GM20000 (cell line): ENCODE measurements at regions not wholly inside any gene's neighbourhood (a gene's known extent, or its start where the extent isn't known, plus 50 kb on each side); places are given as distances from the start of the nearest gene placed in this dataset.

Experiments
- DNase-seq: peaks from one replicate; pipeline ENCODE4 v3.0.0; 2012; ENCODE audit warnings: low spot score
- TF ChIP-seq, protein P1 (sequence below): IDR thresholded peaks from 2 replicates; pipeline ENCODE4 v1.5.1; 2012; ENCODE audit warnings: mild to moderate bottlenecking, control low read depth; ENCODE audit errors: extremely low read depth, missing control alignments

DNA sequence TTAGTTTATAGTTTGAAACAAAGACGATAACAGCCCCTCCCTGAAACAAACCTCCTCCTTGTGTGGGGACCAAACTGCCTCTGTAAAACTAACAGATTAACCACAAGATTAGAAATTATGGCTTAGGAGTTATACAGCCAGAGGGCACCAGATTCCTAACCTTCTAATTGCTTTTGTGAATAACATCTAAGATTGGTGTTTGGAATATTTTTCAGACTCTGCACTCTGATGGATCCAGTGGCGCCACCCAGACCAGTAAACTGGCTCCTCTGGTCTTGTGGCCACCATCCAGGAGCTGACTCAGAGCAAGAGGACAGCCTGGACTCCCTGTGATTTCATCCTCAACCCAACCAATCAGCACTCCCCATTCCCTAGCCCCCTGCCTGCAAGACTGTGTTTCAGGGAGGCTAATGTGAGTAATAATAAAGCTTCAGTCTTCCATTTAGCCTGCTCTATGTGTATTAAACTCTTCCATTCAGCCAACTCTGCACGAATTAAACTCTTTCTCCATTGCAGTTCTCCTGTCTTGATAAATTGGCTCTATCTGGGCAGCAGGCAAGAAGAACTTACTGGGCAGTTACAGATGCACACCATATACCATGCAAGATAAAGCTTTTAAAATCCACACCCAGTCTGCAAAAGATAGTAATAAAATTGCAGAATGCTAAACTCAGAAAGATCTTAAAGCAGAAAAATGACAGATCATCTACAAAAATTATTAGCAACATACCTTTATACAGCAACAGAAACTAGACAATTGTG lies 58.5 kb upstream of the SLC22A16 start:
- no peak for DNase-seq
- TF ChIP-seq, protein P1, sequence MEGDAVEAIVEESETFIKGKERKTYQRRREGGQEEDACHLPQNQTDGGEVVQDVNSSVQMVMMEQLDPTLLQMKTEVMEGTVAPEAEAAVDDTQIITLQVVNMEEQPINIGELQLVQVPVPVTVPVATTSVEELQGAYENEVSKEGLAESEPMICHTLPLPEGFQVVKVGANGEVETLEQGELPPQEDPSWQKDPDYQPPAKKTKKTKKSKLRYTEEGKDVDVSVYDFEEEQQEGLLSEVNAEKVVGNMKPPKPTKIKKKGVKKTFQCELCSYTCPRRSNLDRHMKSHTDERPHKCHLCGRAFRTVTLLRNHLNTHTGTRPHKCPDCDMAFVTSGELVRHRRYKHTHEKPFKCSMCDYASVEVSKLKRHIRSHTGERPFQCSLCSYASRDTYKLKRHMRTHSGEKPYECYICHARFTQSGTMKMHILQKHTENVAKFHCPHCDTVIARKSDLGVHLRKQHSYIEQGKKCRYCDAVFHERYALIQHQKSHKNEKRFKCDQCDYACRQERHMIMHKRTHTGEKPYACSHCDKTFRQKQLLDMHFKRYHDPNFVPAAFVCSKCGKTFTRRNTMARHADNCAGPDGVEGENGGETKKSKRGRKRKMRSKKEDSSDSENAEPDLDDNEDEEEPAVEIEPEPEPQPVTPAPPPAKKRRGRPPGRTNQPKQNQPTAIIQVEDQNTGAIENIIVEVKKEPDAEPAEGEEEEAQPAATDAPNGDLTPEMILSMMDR = no peak

DNA sequence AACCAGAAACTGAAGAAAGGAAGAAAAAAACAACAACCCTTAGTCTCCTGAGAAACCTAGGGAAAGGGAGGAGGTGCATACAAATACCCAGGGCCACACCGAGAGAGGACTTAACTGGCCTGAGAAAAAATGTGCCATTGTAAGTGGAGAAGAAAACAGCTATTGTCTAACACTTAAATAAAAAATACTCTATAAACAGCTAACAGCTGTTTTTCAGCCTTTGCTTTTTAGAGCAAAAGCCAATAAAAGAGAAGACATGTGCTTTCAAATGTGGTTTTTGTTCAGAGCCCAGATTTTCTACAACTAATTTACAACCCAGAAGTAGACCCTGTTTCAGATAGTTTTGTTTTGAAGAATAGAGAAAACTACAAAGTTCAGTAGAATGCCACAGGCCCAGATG lies 56.0 kb upstream of the SLC22A16 start:
- TF ChIP-seq, protein P1 = no peak
- no peak for DNase-seq

DNA sequence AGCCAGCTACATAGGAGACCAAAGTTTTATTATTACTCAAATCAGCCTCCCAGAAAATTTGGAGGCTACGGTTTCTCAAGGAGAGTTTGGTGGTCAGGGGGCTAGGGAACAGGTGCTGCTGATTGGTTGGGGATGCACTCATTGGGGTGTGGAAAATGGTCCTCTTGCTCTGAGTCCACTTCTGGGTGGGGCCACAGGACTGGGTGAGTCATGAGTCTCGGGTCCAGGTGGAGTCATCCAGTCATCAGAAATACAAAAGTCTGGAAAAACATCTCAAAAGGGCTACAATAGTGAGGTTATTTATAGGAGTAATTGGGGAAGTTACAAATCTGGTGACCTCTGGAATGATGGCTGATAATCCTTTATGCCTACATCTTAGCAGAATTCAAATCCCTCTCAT lies 54.3 kb upstream of the SLC22A16 start:
- TF ChIP-seq, protein P1 = no peak
- DNase-seq = no peak

DNA sequence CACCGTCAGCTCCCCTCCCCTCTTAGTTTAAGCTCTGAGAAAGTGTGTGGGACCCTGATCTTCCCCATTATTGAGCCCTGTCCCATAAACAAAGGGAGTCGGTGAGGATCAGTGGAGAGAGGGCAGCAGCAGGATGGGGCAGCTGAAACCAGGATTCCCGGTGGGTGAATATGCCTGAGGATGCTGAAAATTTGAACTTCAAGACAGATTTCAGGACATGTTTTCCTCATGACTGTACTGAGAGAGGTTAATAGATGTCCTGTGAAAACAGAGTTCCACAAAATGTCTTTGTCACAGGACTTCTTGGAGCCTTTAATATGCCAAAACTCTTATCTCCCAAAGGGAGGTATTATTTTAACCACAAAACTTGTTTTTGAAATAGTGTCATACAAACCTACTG lies 53.5 kb upstream of the SLC22A16 start:
- no peak for DNase-seq
- TF ChIP-seq, protein P1 = no peak

DNA sequence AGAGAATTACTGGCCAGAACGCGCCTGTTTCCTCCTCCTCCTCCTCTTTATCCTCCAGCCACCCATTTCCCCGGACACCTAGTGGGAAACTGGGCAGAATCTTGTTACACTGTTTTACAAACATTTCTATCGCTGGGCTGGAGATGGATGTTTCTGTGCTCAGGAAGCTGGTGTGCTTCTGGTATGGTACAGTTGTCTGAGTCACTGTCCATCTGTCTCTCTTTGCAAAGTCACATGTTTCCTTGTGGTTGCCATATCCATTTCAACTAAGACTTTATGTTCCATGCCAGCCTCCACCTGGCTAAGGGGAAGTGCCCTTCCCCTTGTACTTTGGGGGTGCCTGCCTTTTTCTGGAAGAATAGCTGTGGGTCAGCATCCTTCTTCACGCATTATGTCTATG lies 52.9 kb upstream of the SLC22A16 start:
- DNase-seq = no peak
- TF ChIP-seq, protein P1 = no peak

DNA sequence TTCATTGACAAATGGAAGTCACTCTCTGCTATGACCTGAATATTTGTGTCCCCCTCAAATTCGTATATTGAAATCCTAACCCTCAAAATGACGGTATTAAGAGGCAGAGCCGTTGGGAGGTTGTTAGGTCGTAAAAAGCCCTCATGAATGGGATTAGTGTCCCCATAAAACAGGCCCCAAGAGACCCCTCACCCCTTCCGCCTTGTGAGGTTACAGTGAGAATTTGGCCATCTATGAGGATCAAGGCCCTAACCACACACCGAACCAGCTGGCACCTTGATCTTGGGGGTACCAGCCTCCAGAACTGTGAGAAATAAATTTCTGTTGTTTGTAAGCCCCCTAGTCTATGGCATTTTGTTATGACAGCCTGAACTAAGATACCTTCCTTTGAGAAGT lies 52.5 kb upstream of the SLC22A16 start:
- DNase-seq = no peak
- TF ChIP-seq, protein P1 = no peak

DNA sequence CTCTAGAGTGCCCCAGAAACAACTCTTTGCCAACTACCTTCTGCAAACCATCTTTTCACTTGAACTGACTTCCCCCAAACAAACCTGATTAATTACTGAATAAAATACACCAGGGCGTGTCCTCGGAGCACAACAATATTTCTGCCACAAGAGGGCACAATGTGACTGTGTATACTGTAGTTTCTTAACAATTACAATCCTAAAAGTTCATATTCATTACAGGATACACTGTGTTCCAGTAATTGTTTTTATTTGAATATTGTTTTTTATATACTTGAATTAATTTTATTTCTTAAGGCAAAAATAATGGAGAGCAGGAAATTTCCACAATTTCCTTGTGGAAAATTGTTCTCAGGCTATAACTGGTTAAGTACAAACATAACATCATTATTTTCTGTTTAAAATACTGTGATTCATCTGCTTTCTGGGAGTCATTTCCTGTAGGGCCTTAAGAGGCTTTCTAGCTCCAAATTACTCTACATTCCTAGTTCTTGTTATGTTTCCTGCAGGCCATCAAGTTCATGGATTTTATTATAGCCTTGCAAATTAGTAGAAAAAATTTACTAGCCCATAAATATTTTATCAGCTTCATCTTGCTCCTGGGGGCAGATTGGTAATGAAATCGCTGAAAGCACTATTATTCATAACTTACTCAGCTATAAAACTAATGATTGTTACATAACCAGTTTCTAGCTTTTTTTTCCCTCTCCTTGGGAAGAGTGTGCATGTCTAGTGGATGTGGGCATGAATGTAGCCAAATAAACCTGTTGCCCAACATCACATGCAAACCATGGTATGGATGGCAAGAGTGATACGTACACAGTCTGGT lies 51.9 kb upstream of the SLC22A16 start:
- peak; percentile 58 for DNase-seq
- TF ChIP-seq, protein P1 = peak; percentile 50
